Right ventricle myocardium superior (tissue), 1 donor: ENCODE measurements at regions not wholly inside any gene's neighbourhood (a gene's known extent, or its start where the extent isn't known, plus 50 kb on each side); places are given as distances from the start of the nearest gene placed in this dataset.
"Not testable (repeated sequence)": the region's sequence is repeated elsewhere in the genome, so short reads cannot be mapped to it uniquely, and the experiment has no call there.

ENCODE experiments used
- ATAC-seq: fragments of 200-7000 bp; cut with Tn5 transposase; one replicate; pipeline ENCODE4 v1.9.1; 2020; ENCODE audit warnings: mild to moderate bottlenecking; ENCODE audit not compliant: poor library complexity
- DNase-seq: peaks from one replicate; pipeline ENCODE4 v3.0.0-alpha.2; 2020
- intact Hi-C: fragments of 100-400 bp; cut with DNase I; formaldehyde crosslinking; loops from one replicate; pipeline ENCODE4 v1.11.2; 2022
- donor health status: DM: no; HTN: yes; CAD: no; lungs with severe emphysema.

- ATAC-seq (no peak), DNase-seq (no peak)
- intact Hi-C loops, result no loop called here
Measured at GRCh38 chr5:117615226-117615625, 1040.6 kb upstream of the SEMA6A start.

- ATAC-seq (no peak), DNase-seq (no peak)
- intact Hi-C loops, result no loop called here
Measured at GRCh38 chr5:117614408-117614807, 1039.8 kb upstream of the SEMA6A start.

GRCh38 chr5:117604845-117605244 is 1030.2 kb upstream of the SEMA6A start:
- intact Hi-C loops, result no loop called here
- no peak for DNase-seq
- ATAC-seq, result no peak

GRCh38 chr5:117599811-117600210 is 1025.2 kb upstream of the SEMA6A start:
- intact Hi-C loops, DNase-seq, ATAC-seq: not testable (repeated sequence)

- peak; percentile 75 for ATAC-seq
- peak; percentile 33 for DNase-seq
- intact Hi-C loops, result no loop called here
Measured at GRCh38 chr5:117594166-117594565, 1019.5 kb upstream of the SEMA6A start.

GRCh38 chr5:117590944-117591343 is 1016.3 kb upstream of the SEMA6A start:
- no peak for ATAC-seq
- intact Hi-C loops, result no loop called here
- no peak for DNase-seq

- DNase-seq, result no peak
- intact Hi-C loops, result no loop called here
- ATAC-seq, result no peak
Measured at GRCh38 chr5:117588611-117589010, 1014.0 kb upstream of the SEMA6A start.

DNA sequence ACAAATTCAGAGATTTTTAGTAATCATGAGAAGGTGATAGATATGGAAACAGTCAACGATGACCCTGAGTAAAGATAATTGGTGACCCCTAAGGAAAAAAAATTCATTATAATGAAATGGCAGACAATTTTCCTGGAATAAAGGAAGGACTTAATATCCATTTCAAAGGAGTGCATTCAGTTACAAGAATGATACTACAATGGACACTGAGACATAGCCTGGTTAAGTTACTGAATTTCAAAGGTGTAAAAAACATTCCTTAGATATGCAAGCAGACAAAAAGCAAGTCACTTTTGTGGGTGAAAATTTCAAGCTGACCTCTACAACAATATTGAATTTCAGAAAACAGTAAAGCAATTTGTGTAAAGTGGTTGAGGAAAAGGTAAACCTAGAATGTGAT is 1012.5 kb upstream of the SEMA6A start:
- intact Hi-C loops, result no loop called here
- DNase-seq (no peak), ATAC-seq (no peak)

GRCh38 chr5:117568622-117569021 is 994.0 kb upstream of the SEMA6A start:
- intact Hi-C loops, result no loop called here
- no peak for ATAC-seq
- DNase-seq, result no peak

GRCh38 chr5:117568126-117568525 is 993.5 kb upstream of the SEMA6A start:
- DNase-seq (no peak), ATAC-seq (no peak)
- intact Hi-C loops, result no loop called here

- intact Hi-C loops, result no loop called here
Measured at GRCh38 chr5:117562647-117563046, 988.0 kb upstream of the SEMA6A start.

DNA sequence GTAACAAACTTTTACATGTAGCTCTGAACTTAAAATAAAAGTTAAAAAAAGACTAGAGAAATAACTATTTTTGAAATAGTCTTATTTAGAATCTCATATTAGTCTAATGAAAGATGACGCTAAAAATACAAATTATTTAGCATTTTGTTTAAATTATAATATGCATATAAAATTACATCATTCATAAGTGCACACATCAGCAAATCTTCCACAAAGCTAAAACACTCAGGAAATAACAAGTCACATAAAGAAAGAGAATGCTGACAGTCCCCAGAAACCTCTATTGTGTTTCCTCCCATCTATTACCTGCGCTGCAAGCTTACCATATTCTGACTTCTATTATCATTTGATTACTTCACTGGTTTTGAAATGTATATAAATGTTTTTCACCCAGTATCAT is 986.9 kb upstream of the SEMA6A start:
- intact Hi-C loops, result no loop called here
- no peak for ATAC-seq
- DNase-seq, result no peak

More at GRCh38 chr5:117562647-117563046, 988.0 kb upstream of the SEMA6A start:
- DNase-seq, result no peak
- no peak for ATAC-seq

DNA sequence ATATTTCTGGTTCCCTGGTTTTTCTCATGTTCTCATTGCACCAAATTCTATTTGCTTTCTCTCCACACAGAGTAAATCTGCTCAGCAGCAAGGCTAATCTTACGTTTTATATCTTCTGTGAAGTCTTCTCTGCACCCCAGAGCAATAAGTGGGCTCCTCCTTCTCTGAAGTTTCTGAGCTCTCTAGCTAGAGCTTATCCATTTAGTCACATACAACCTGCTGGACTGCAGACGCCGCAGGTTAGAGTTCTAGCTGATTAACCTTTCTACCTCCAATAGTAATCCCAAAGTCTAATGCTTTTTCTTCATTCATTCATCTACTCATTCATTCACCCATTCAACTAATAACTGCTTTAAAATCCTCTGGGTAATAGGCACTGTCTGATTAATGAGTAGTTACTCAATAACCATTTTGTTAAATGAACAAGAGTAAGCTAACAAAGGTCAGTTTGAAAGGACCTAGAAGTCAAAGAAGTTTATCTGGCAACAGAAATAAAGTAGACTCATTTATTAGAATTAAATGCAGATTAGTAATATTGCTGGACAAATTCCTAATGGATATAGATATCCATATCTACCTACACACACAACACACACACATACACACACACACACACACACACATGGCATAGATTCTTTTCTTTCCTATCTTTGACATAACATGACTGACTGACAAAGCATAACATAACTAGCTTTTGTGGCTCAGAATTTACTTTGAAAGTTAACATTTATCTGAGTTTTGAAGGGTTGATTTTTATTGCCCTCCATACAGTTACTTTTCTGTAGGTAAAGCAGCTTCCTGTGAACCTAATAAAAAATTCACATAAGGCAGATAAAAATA is 984.6 kb upstream of the SEMA6A start:
- intact Hi-C loops, result no loop called here
- DNase-seq (no peak), ATAC-seq (no peak)

GRCh38 chr5:117551236-117551635 is 976.6 kb upstream of the SEMA6A start:
- intact Hi-C loops, result no loop called here
- no peak for DNase-seq

DNA sequence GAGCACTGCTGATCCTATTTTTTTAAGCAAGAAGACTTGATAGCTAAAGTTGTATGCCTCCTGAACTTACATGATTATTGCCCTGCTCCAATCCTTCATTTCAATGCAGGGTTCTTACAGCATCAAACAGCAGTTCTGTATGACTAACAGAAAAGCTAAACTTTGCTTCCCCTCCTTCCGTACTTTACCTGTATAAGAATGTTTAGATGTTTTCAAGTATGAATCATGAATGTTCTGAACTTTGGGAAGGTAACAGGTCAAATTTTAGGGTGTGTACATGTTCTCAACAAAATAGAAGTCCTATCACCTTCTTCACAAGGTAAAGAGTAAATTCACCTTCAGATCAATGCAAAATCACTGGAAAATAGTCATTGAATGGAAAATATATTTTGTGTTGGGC is 972.6 kb upstream of the SEMA6A start:
- no peak for DNase-seq
- intact Hi-C loops, result no loop called here
- ATAC-seq, result no peak

More at GRCh38 chr5:117551236-117551635, 976.6 kb upstream of the SEMA6A start:
- no peak for ATAC-seq

- DNase-seq (no peak), ATAC-seq (no peak)
- intact Hi-C loops, result no loop called here
Measured at GRCh38 chr5:117539692-117540091, 965.1 kb upstream of the SEMA6A start.

GRCh38 chr5:117533792-117534191 is 959.2 kb upstream of the SEMA6A start:
- intact Hi-C loops, result no loop called here
- DNase-seq, result no peak
- no peak for ATAC-seq

DNA sequence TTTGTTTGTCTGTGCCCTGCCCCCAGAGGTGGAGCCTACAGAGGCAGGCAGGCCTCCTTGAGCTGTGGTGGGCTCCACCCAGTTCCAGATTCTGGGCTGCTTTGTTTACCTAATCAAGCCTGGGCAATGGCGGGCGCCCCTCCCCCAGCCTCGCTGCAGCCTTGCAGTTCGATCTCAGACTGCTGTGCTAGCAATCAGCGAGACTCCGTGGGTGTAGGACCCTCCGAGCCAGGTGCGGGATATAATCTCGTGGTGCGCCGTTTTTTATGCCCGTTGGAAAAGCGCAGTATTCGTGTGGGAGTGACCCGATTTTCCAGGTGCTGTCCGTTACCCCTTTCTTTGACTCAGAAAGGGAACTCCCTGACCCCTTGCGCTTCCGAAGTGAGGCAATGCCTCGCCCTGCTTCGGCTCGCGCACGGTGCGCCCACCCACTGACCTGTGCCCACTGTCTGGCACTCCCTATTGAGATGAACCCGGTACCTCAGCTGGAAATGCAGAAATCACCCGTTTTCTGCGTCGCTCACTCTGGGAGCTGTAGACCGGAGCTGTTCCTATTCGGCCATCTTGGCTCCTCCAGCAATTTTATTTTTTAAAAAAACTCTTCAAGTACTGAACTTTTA is 958.5 kb upstream of the SEMA6A start:
- DNase-seq, ATAC-seq, intact Hi-C loops: not testable (repeated sequence)

- intact Hi-C loops, result no loop called here
- no peak for ATAC-seq
- DNase-seq, result no peak
Measured at GRCh38 chr5:117519957-117520500, 945.4 kb upstream of the SEMA6A start.

GRCh38 chr5:117504305-117504704 is 929.7 kb upstream of the SEMA6A start:
- intact Hi-C loops, result no loop called here
- ATAC-seq, result no peak

More at GRCh38 chr5:117504305-117504704, 929.7 kb upstream of the SEMA6A start:
- DNase-seq, result no peak
